Activated naive CD4-positive, alpha-beta T cell treated with anti-CD3 and anti-CD28 coated beads, Interleukin-2, amount 50 U/mL, for 72 hours (primary cell): ENCODE measurements at regions not wholly inside any gene's neighbourhood (a gene's known extent, or its start where the extent isn't known, plus 50 kb on each side); places are given as distances from the start of the nearest gene placed in this dataset.

Source experiments
- ATAC-seq, 2 donors: fragments of 150-1000 bp; cut with Tn5 transposase; 2 replicates each; pipeline ENCODE4 v1.10.0; 2021; ENCODE audit warnings: mild to moderate bottlenecking in 2 of 2, moderate library complexity in 2 of 2
- DNase-seq, 2 donors: peaks; one replicate each; pipeline ENCODE4 v3.0.0; 2021 to 2022; ENCODE audit warnings: low spot score in 2 of 2
- H3K27ac Mint-ChIP-seq, 2 donors: one replicate each; pipeline ENCODE4 v1.8.0; 2022; ENCODE audit warnings: mild to moderate bottlenecking in 2 of 2, mixed read lengths in 2 of 2
- H3K36me3 Mint-ChIP-seq, 2 donors: one replicate each; pipeline ENCODE4 v1.8.0; 2022; ENCODE audit warnings: mixed read lengths in 2 of 2
- H3K9me3 Mint-ChIP-seq, 2 donors: one replicate each; pipeline ENCODE4 v1.8.0; 2022; ENCODE audit warnings: mixed read lengths in 2 of 2

DNA sequence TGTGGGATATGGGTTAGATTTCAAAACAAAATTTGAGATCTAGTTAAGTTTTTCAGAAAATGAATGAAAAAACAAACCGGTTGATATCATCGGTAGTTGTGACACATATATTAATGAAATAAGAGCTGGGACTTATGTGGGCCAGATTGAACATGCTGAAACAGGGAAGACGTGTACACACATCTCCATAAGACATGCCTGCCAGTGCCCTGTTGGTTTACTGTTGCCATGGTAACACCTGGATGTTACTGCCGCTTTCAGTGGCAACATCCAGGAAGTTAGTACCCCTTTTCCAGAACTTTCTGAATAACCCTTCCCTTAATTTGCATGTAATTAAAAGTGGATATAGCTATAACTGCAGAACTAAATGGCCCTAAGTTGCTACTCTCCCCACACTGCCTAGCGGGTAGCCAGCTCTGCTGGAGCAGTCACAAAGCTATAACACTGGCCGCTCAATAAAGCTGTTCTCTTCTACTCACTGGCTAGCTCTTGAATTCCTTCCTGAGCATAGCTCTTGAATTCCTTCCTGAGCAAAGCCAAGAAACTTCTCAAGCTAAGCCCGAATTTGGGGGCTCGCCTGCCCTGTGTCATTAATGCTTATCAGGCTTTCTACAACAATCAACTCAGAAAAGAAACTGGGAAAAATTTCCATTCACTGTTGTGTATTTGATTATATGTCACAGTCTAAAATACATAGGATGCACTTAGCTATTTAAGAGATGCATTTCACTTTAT lies 776.3 kb upstream of the CDH7 start:
- no peak for ATAC-seq
- peaks cover 0 to 8% of the 10 kb centered on the region in 2 donors for H3K9me3 Mint-ChIP-seq
- DNase-seq: no peak
- H3K36me3 Mint-ChIP-seq: no peaks in the 10 kb centered on the region
- no peak overlapping the region for H3K27ac Mint-ChIP-seq

DNA sequence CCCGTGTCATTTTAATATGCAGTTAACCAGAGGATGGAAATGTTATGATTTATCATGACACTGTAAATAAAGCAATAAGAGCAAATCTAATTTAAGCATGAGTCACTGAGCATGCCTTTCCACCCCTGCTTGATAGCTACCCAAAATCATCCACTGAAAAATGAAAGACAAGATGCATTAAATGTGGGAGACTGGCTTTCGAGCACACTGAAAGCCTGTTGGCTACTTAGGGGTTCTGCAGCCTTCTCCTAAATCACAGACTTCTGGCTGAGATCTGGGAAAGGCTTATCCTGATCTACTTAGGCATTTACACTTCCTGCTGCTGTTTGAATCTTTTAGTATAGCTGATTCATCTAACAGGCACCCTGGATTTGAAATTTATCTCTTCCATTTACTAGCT lies 778.3 kb upstream of the CDH7 start:
- Mint-ChIP-seq H3K9me3 (peaks cover 0 to 14% of the 10 kb centered on the region in 2 donors), H3K27ac (no peak overlapping the region), H3K36me3 (no peaks in the 10 kb centered on the region)
- DNase-seq (no peak), ATAC-seq (no peak)

DNA sequence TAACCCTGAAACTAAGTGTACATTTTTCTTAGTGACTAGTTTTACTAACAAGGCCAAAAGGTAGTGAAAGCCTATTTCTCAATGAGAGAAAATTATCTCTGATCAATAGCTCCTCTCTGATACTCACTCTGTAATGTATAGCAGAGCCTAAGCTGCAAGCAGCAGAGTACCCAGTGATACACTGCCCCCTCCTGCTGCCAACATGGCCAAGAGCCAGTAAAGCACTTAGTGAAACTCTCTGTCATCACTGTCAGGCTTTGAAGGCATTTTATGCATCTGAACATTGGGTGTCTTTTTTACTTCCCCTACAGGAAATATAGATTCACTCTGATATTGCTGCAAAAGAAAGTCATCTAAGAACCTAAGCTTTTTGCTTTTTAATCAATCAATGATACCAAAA lies 784.1 kb upstream of the CDH7 start:
- Mint-ChIP-seq H3K36me3 (no peaks in the 10 kb centered on the region), H3K9me3 (peaks cover 4 to 21% of the 10 kb centered on the region in 2 donors), H3K27ac (no peak overlapping the region)
- no peak for DNase-seq
- no peak for ATAC-seq

DNA sequence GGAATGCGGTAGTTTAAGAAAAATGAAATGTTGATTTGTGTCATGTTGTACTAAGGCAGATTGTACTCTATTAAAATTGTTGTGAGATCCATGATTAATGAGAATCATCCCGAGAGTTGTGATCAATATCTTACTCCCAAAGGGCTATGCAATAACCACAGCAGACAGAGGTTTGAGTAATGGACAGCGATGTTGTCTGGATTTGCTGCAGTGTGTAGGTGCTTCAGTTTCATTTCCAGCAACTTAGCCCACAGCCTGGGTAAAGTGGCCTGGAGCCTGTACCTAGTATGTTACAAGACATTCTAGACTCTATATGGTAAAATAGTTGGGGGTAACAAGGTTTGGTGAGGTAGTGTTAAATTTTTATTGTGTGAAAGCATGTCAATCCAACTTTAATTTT lies 794.3 kb upstream of the CDH7 start:
- ATAC-seq (no peak), DNase-seq (no peak)
- no peaks in the 10 kb centered on the region for H3K36me3 Mint-ChIP-seq
- peaks cover 16 to 18% of the 10 kb centered on the region in 2 donors for H3K9me3 Mint-ChIP-seq
- no peak overlapping the region for H3K27ac Mint-ChIP-seq

DNA sequence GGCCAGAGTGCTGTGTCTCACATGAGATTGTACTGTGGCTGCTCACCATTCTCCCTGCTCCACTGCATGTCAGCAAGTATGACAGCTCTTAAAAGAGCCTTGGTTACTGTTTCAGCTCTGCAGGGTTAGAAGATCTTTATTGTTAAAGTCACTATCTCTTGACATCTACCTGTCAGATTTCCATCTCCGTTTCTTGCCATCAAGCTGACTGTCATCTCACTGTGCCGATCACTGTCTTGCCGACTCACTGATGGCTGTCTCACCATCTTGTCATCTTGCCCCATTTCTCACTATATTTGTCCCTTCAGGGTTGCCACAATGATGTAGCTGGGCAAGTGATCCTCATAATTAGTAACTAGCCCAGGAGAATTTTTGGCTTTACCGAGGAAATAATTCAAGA lies 800.9 kb upstream of the CDH7 start:
- peaks cover 19 to 25% of the 10 kb centered on the region in 2 donors for H3K9me3 Mint-ChIP-seq
- H3K27ac Mint-ChIP-seq: no peak overlapping the region
- peaks cover 0 to 7% of the 10 kb centered on the region in 2 donors for H3K36me3 Mint-ChIP-seq
- DNase-seq: no peak
- no peak for ATAC-seq

DNA sequence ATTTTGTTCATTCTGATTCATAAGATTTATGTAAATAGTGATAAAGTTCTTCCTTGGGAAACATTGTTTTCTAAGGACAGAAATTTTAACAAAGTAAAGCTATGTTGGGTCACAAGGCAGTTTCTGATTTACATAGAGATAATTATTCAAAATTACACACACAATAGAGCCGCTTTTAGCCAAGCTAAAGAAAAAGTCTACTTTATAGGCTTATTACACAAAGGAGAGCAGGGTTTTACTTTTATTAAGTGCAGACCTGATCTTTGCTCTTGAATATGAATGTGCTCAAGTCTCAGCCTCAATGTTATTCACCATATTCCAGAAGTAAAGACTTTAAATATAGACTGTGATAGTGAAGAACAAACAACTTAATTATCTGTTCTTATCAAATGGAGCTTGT lies 787.8 kb upstream of the LINC00305 start:
- ATAC-seq (no peak), DNase-seq (no peak)
- H3K36me3 Mint-ChIP-seq: no peaks in the 10 kb centered on the region
- H3K9me3 Mint-ChIP-seq: peaks cover 5 to 6% of the 10 kb centered on the region in 2 donors
- no peak overlapping the region for H3K27ac Mint-ChIP-seq

DNA sequence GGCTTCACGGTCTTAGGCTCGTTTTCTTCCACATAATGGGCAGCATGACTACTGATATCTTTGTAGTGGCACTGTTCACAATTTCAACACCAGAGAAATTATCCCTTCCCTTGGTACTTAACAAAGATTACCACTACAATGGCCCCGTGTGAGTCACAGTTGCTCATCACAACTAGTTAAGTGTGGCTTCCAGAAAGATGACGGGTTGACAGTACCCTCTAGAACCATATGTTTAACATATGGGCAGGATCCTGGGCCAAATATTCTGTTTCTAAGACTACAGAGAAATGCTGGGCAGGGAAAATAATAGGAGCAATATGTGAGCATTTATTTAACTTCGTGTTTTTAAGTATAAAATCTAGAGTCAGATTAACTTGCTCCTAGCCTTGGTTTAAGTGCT lies 780.1 kb upstream of the LINC00305 start:
- ATAC-seq (no peak), DNase-seq (no peak)
- H3K36me3 Mint-ChIP-seq: no peaks in the 10 kb centered on the region
- no peak overlapping the region for H3K27ac Mint-ChIP-seq
- H3K9me3 Mint-ChIP-seq: peaks cover 13 to 14% of the 10 kb centered on the region in 2 donors

DNA sequence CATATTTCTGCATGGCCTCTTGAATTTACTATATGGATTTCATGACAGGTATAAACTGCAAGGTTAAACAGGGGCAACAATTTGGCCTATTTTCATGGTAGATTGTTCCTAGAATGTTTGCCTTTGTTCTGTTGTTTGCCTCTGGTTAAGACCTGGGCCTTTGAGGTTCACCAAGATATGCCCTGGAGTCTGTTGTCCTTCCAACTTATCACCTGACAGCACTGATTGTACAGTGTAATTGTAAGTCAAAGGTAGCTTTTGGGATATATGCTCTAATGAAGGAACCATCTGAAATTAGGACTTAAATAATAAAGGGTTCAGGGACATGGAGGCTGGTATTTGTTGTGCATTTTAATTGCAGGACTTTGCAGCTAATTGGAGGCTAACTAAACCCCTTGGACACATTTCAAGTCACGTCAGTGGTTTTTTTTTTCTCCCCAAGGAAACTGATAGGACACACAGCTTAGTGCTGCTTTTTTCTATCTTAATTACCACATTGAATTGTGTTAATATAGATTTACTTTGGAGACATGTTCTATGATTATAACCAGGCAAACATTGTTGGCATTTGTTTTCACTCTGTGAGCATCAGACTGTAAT lies 771.2 kb upstream of the LINC00305 start:
- peaks cover 10 to 14% of the 10 kb centered on the region in 2 donors for H3K9me3 Mint-ChIP-seq
- ATAC-seq: no peak
- H3K27ac Mint-ChIP-seq: no peak overlapping the region
- no peaks in the 10 kb centered on the region for H3K36me3 Mint-ChIP-seq
- DNase-seq: no peak

DNA sequence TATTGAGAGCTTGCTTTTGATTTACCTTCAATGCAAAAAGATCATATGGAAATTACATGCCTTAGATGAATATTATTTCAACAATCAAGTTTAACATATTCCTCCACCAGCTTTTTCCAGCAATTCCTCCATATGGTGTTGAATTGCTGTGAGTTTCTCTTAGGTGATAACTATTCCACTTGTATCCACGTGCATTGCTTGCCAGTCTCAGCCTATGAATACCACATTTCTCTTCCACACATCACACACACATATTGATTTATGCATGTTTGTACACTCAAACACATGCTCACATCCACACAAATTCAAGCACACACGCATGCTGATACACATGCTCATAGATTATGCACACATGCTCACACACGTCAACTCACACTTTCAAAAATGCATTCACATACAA lies 770.0 kb upstream of the LINC00305 start:
- Mint-ChIP-seq H3K9me3 (peaks cover 5 to 12% of the 10 kb centered on the region in 2 donors), H3K27ac (no peak overlapping the region), H3K36me3 (no peaks in the 10 kb centered on the region)
- DNase-seq: no peak
- ATAC-seq: no peak

DNA sequence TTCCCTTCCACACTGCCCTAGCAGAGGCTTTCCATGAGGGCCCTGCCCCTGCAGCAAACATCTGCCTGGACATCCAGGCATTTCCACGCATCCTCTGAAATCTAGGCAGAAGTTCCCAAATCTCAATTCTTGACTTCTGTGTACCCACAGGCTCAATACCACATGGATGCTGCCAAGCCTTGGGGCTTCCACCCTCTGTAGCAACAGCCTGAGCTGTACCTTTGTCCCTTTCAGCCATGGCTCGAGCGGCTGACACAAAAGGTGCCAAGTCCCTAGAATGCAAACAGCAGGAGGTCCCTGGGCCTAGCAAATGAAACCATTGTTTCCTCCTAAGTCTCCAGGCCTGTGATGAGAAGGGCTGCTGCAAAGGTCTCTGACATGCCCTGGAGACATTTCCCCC lies 744.5 kb upstream of the LINC00305 start:
- Mint-ChIP-seq H3K9me3 (peaks cover 15 to 24% of the 10 kb centered on the region in 2 donors), H3K27ac (no peak overlapping the region), H3K36me3 (no peaks in the 10 kb centered on the region)
- ATAC-seq (no peak), DNase-seq (no peak)

DNA sequence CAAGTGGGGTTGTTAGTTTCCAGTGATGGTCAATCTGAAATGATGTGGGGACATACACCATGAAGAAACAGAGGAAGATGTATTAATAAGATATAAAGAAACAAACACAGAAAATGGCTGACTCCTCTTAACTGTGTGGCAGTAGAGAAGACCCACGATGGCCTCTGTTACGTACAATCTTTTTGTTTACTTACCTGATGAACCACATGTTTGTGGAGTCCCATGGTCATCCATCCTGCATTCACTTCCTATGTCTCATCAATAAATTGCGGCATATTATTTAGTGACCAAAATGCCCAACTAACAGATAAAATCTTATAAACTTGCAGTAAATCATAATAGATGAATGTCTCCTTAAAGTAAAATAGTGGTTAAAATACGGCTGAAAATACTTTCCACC lies 740.1 kb upstream of the LINC00305 start:
- no peak overlapping the region for H3K27ac Mint-ChIP-seq
- H3K9me3 Mint-ChIP-seq: peaks cover 17 to 19% of the 10 kb centered on the region in 2 donors
- DNase-seq: no peak
- no peak for ATAC-seq
- H3K36me3 Mint-ChIP-seq: no peaks in the 10 kb centered on the region

DNA sequence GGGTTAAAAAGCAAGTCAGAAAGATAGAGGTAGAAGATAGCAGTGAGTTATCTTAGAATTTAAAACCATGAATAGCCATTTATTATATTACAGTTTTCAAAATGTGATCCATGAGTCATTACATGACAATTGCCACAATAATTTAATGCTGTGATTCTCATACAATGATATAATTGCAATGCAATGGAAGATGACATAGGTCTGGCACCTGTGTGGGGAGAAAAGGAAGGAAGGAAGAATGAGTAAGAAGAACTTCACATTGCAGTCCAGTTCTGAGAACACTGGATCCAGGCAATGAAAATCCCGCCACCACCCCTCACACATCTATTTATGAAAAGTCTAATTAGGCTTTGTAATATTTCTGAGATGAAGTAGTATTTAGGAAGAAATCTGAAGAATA lies 738.1 kb upstream of the LINC00305 start:
- DNase-seq (no peak), ATAC-seq (no peak)
- H3K36me3 Mint-ChIP-seq: no peaks in the 10 kb centered on the region
- H3K27ac Mint-ChIP-seq: no peak overlapping the region
- H3K9me3 Mint-ChIP-seq: peaks cover 14 to 17% of the 10 kb centered on the region in 2 donors

DNA sequence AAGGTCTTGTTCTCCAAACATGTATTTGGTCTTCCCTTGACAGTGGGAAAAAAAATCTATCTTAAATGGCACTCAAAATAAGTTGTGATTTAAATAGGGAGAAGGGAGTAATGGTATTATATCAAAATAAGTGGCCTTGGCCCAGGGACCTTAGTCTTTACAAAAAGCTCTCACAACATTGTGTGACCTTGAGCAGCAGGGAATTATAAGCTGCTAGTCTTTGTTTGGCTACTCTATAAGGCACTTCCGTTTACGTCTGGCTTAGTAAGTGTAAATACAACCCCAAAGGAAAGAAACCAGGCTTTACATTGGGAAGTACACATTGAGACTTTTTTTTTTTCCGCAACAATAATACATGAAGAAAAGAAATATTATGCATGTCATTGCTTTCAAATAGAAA lies 734.0 kb upstream of the LINC00305 start:
- ATAC-seq (no peak), DNase-seq (no peak)
- Mint-ChIP-seq H3K9me3 (peaks cover 14 to 24% of the 10 kb centered on the region in 2 donors), H3K27ac (no peak overlapping the region), H3K36me3 (no peaks in the 10 kb centered on the region)

DNA sequence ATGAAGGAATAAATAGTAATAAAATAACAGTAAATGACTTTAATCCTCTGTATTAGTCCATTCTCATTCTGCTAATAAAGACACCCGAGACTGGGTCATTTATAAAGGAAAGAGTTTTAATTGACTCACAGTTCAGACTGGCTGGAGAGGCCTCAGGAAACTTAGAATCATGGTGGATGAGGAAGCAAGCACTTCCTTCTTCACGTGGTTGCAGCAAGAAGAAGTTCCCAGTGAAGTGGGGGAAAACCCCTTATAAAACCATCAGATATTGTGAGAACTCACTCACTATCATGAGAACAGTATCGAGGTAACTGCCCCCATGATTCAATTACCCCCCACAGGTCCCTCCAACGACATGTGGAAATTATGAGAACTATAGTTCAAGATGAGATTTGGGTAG lies 727.9 kb upstream of the LINC00305 start:
- Mint-ChIP-seq H3K36me3 (no peaks in the 10 kb centered on the region), H3K9me3 (peaks cover 9 to 30% of the 10 kb centered on the region in 2 donors)
- no peak for ATAC-seq

DNA sequence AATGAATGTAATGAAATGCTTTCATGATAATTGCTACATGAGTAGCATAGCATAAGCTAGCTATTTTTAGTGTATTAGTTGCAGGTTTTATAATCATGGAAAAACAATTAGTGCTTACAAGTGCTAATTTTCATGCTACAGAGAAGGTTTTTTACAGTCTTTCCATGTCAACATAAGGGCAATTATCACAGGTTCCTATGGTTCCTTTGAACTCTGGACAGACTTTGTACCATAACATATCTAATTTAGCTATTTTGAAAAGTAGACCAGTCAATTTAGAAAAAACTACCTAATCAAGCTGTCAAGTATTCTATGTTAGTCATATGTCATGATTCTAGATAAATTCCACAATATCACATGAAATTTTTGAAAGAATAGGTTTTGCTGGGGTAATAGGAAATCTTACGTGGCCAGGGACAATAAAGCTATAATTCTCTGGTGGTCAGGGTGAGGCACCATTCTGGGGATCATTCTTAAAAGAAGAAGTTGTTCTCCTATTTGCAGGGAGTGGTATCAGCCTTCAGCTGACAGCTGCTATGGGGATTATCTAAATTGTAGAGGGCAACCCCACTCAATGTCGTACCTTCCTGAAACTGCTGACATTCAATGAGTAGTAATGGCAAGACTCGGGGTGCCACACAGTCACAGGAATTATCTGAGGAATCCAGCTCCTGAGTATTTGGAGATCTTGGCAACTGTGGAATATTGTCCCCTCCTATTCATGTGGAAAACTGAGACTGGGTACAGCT lies 724.0 kb upstream of the LINC00305 start:
- ATAC-seq (no peak), DNase-seq (no peak)
- no peak overlapping the region for H3K27ac Mint-ChIP-seq
- peaks cover 15 to 33% of the 10 kb centered on the region in 2 donors for H3K9me3 Mint-ChIP-seq
- H3K36me3 Mint-ChIP-seq: no peaks in the 10 kb centered on the region

More for the DNA sequence above, 727.9 kb upstream of the LINC00305 start:
- H3K27ac Mint-ChIP-seq: no peak overlapping the region
- no peak for DNase-seq

DNA sequence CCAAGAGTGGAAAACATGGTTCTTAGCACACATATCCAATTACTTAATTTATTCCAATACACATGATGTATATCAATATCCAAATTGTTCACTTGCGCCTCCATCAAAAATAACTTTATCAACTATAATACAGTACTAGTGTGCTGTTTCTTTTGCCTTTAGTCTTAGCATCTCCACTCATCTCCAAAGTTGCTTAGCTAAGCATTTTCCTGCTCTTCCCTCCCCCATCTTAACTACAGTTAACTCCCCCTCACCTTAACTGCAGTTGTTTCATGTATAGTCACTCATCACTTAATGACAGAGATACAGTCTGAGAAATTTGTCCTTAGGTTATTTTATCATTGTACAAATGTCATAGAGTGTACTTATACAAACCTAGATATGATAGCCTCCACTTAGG lies 705.2 kb upstream of the LINC00305 start:
- DNase-seq (no peak), ATAC-seq (no peak)
- H3K9me3 Mint-ChIP-seq: peaks cover 20 to 23% of the 10 kb centered on the region in 2 donors
- peaks cover 0 to 4% of the 10 kb centered on the region in 2 donors for H3K36me3 Mint-ChIP-seq
- H3K27ac Mint-ChIP-seq: no peak overlapping the region

DNA sequence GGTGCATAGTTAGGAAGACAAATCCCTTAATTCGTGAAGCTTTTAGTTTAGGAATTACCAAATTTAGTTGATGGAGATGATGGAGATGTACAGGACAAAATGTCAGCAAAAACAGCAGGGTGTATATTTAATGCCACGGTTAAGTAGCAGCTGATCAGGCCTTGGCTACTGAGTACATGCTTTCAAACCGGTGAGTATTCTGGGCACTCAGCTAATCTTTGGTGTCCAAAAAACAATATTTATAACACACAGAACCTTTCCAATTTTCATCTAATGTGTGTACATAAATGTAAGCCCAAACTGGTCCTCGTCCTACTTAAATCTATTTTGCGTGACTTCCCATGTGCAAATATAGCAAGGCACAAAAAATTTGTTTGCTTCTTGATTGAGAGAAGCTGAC lies 703.4 kb upstream of the LINC00305 start:
- peaks cover 22 to 25% of the 10 kb centered on the region in 2 donors for H3K9me3 Mint-ChIP-seq
- H3K36me3 Mint-ChIP-seq: no peaks in the 10 kb centered on the region
- DNase-seq (no peak), ATAC-seq (no peak)
- no peak overlapping the region for H3K27ac Mint-ChIP-seq
